SJCRH30 (cell line): ENCODE measurements at regions not wholly inside any gene's neighbourhood (a gene's known extent, or its start where the extent isn't known, plus 50 kb on each side); places are given as distances from the start of the nearest gene placed in this dataset.

Source experiments
- DNase-seq, 2 experiments: peaks; one replicate each; pipeline ENCODE4 v3.0.0-alpha.2; 2015 to 2020
- H3K27ac ChIP-seq: fragments of 250-450 bp; sonication (Bioruptor Pico); 2 replicates; pipeline ENCODE4 v1.5.1; 2020; ENCODE audit warnings: mild to moderate bottlenecking, moderate library complexity
- H3K27me3 ChIP-seq: fragments of 250-450 bp; sonication (Bioruptor Pico); 2 replicates; pipeline ENCODE4 v1.5.1; 2020; ENCODE audit warnings: mild to moderate bottlenecking, moderate library complexity
- H3K36me3 ChIP-seq: fragments of 250-450 bp; sonication (Bioruptor Pico); 2 replicates; pipeline ENCODE4 v1.5.1; 2020; ENCODE audit warnings: mild to moderate bottlenecking, moderate library complexity
- H3K4me1 ChIP-seq: fragments of 250-450 bp; sonication (Bioruptor Pico); 2 replicates; pipeline ENCODE4 v1.5.1; 2020; ENCODE audit warnings: mild to moderate bottlenecking, moderate library complexity
- H3K4me3 ChIP-seq: fragments of 250-450 bp; sonication (Bioruptor Pico); 2 replicates; pipeline ENCODE4 v1.5.1; 2020; ENCODE audit warnings: mild to moderate bottlenecking, moderate library complexity
- H3K9me3 ChIP-seq: fragments of 250-450 bp; sonication (Bioruptor Pico); replicated peaks from 2 replicates; pipeline ENCODE4 v1.5.1; 2020; ENCODE audit warnings: mild to moderate bottlenecking, moderate library complexity

- peak in 1 of 2 experiments; percentile 43 for DNase-seq
- no peaks in the 10 kb centered on the region for H3K4me1 ChIP-seq
These were observed 1635.4 kb upstream of the C9orf72 start for GRCh38 chr9:29208670-29209069.

GRCh38 chr9:29209748-29210291 is 1636.5 kb upstream of the C9orf72 start:
- Histone ChIP-seq H3K36me3 (no peaks in the 10 kb centered on the region), H3K27me3 (no peaks in the 10 kb centered on the region), H3K4me3 (no peak overlapping the region), H3K27ac (no peak overlapping the region), H3K9me3 (no peaks in the 10 kb centered on the region), H3K4me1 (no peaks in the 10 kb centered on the region)
- peak in 1 of 2 experiments; percentile 7 for DNase-seq

More at GRCh38 chr9:29208670-29209069, 1635.4 kb upstream of the C9orf72 start:
- no peaks in the 10 kb centered on the region for H3K36me3 ChIP-seq
- H3K9me3 ChIP-seq = no peaks in the 10 kb centered on the region
- H3K27me3 ChIP-seq = no peaks in the 10 kb centered on the region
- H3K4me3 ChIP-seq = no peak overlapping the region
- H3K27ac ChIP-seq = no peak overlapping the region

- Histone ChIP-seq H3K4me1 (no peaks in the 10 kb centered on the region), H3K27me3 (no peaks in the 10 kb centered on the region), H3K27ac (peak overlapping the region; percentile 47), H3K9me3 (no peaks in the 10 kb centered on the region), H3K36me3 (no peaks in the 10 kb centered on the region), H3K4me3 (peak overlapping the region; percentile 69)
- no peak for DNase-seq
These were observed 1637.8 kb upstream of the C9orf72 start for GRCh38 chr9:29211003-29211579.

GRCh38 chr9:29211580-29212396 is 1638.5 kb upstream of the C9orf72 start:
- H3K4me1 ChIP-seq = no peaks in the 10 kb centered on the region
- H3K27me3 ChIP-seq = no peaks in the 10 kb centered on the region
- DNase-seq = peak; percentile 68 to 79
- H3K4me3 ChIP-seq = peak overlapping the region; percentile 69
- H3K27ac ChIP-seq = peak overlapping the region; percentile 47
- no peaks in the 10 kb centered on the region for H3K9me3 ChIP-seq
- no peaks in the 10 kb centered on the region for H3K36me3 ChIP-seq

- no peak overlapping the region for H3K27ac ChIP-seq
- H3K9me3 ChIP-seq = no peaks in the 10 kb centered on the region
- peak overlapping the region; percentile 69 for H3K4me3 ChIP-seq
- no peaks in the 10 kb centered on the region for H3K4me1 ChIP-seq
- H3K36me3 ChIP-seq = no peaks in the 10 kb centered on the region
- H3K27me3 ChIP-seq = no peaks in the 10 kb centered on the region
- DNase-seq = peak; percentile 46 to 62
These were observed 1639.4 kb upstream of the C9orf72 start for GRCh38 chr9:29212397-29213387.

GRCh38 chr9:29213417-29214153 is 1640.3 kb upstream of the C9orf72 start, which contains the start of gene LINGO2:
TSS of gene LINGO2 (minus strand) at chr9:29213601.
- DNase-seq = peak; percentile 43 to 66
- H3K27ac ChIP-seq = no peak within 1 kb of the TSS
- H3K4me3 ChIP-seq = peak within 1 kb of the TSS; percentile 69
- no peaks in the 10 kb centered on the region for H3K9me3 ChIP-seq
- no peaks in the 10 kb centered on the region for H3K36me3 ChIP-seq
- no peaks in the 10 kb centered on the region for H3K27me3 ChIP-seq
- H3K4me1 ChIP-seq = no peaks in the 10 kb centered on the region

GRCh38 chr9:29214154-29214689 is 1640.9 kb upstream of the C9orf72 start:
- H3K27me3 ChIP-seq = no peaks in the 10 kb centered on the region
- H3K4me1 ChIP-seq = no peaks in the 10 kb centered on the region
- H3K4me3 ChIP-seq = peak overlapping the region; percentile 69
- no peak overlapping the region for H3K27ac ChIP-seq
- H3K9me3 ChIP-seq = no peaks in the 10 kb centered on the region
- H3K36me3 ChIP-seq = no peaks in the 10 kb centered on the region
- peak; percentile 75 to 81 for DNase-seq

- peak in 1 of 2 experiments; percentile 34 for DNase-seq
- Histone ChIP-seq H3K9me3 (no peaks in the 10 kb centered on the region), H3K4me1 (no peaks in the 10 kb centered on the region), H3K36me3 (no peaks in the 10 kb centered on the region), H3K27me3 (no peaks in the 10 kb centered on the region), H3K27ac (no peak overlapping the region), H3K4me3 (peak overlapping the region; percentile 69)
These were observed 1641.5 kb upstream of the C9orf72 start for GRCh38 chr9:29214690-29215253.

- H3K4me3 ChIP-seq = no peak overlapping the region
- H3K4me1 ChIP-seq = 0 out of 2 replicates have a peak, but pooled peaks cover 4% of the 10 kb centered on the region
- H3K9me3 ChIP-seq = no peaks in the 10 kb centered on the region
- no peak for DNase-seq
- no peak overlapping the region for H3K27ac ChIP-seq
- H3K36me3 ChIP-seq = no peaks in the 10 kb centered on the region
- no peaks in the 10 kb centered on the region for H3K27me3 ChIP-seq
These were observed 1644.7 kb upstream of the C9orf72 start for GRCh38 chr9:29217966-29218365.

GRCh38 chr9:29220596-29221251 is 1647.4 kb upstream of the C9orf72 start:
- H3K4me3 ChIP-seq = no peak overlapping the region
- 0 out of 2 replicates have a peak, but pooled peaks cover 4% of the 10 kb centered on the region for H3K4me1 ChIP-seq
- no peaks in the 10 kb centered on the region for H3K9me3 ChIP-seq
- H3K36me3 ChIP-seq = no peaks in the 10 kb centered on the region
- no peaks in the 10 kb centered on the region for H3K27me3 ChIP-seq
- H3K27ac ChIP-seq = no peak overlapping the region
- peak in 1 of 2 experiments; percentile 9 for DNase-seq

GRCh38 chr9:29228558-29228957 is 1655.3 kb upstream of the C9orf72 start:
- Histone ChIP-seq H3K27ac (no peak overlapping the region), H3K27me3 (no peaks in the 10 kb centered on the region), H3K36me3 (no peaks in the 10 kb centered on the region), H3K9me3 (no peaks in the 10 kb centered on the region), H3K4me3 (no peak overlapping the region), H3K4me1 (no peaks in the 10 kb centered on the region; the same call in 1 of the 2 replicates)
- DNase-seq = no peak

GRCh38 chr9:29230931-29231330 is 1657.7 kb upstream of the C9orf72 start:
- H3K4me3 ChIP-seq = no peak overlapping the region
- no peaks in the 10 kb centered on the region for H3K36me3 ChIP-seq
- H3K4me1 ChIP-seq = no peaks in the 10 kb centered on the region; the same call in 1 of the 2 replicates
- H3K9me3 ChIP-seq = no peaks in the 10 kb centered on the region
- H3K27ac ChIP-seq = no peak overlapping the region
- no peak for DNase-seq
- no peaks in the 10 kb centered on the region for H3K27me3 ChIP-seq

GRCh38 chr9:29233193-29233592 is 1659.9 kb upstream of the C9orf72 start:
- H3K36me3 ChIP-seq = no peaks in the 10 kb centered on the region
- no peaks in the 10 kb centered on the region for H3K27me3 ChIP-seq
- H3K4me1 ChIP-seq = no peaks in the 10 kb centered on the region; the same call in 1 of the 2 replicates
- no peak overlapping the region for H3K27ac ChIP-seq
- H3K4me3 ChIP-seq = no peak overlapping the region
- no peaks in the 10 kb centered on the region for H3K9me3 ChIP-seq
- DNase-seq = no peak
